ACC112 (cell line): ENCODE measurements at regions not wholly inside any gene's neighbourhood (a gene's known extent, or its start where the extent isn't known, plus 50 kb on each side); places are given as distances from the start of the nearest gene placed in this dataset.

Experiments
- H2AFZ ChIP-seq: fragments of 200-600 bp; sonication (generic); one replicate; pipeline ENCODE4 v1.6.0; 2017; ENCODE audit warnings: antibody characterized with exemption, low read length; ENCODE audit not compliant: unreplicated experiment
- H3K27ac ChIP-seq: fragments of 200-600 bp; sonication (generic); 2 replicates; pipeline ENCODE4 v1.5.1; 2014; ENCODE audit warnings: low read depth, mild to moderate bottlenecking, antibody characterized with exemption, low read length, moderate library complexity
- H3K27me3 ChIP-seq: fragments of 200-600 bp; sonication (generic); 2 replicates; pipeline ENCODE4 v1.6.1; 2014; ENCODE audit warnings: mild to moderate bottlenecking, antibody characterized with exemption, low read length, moderate library complexity, mixed read lengths; ENCODE audit not compliant: insufficient read depth
- H3K36me3 ChIP-seq: fragments of 200-600 bp; sonication (generic); 2 replicates; pipeline ENCODE4 v1.6.1; 2016; ENCODE audit warnings: mild to moderate bottlenecking, antibody characterized with exemption, low read length, moderate library complexity, mixed read lengths; ENCODE audit not compliant: insufficient read depth
- H3K4me1 ChIP-seq: fragments of 200-600 bp; sonication (generic); one replicate; pipeline ENCODE4 v1.6.1; 2016; ENCODE audit warnings: low read length, mixed read lengths; ENCODE audit not compliant: insufficient read depth, unreplicated experiment, control insufficient read depth
- H3K4me3 ChIP-seq: fragments of 200-600 bp; sonication (generic); 2 replicates; pipeline ENCODE4 v1.5.1; 2014; ENCODE audit warnings: mild to moderate bottlenecking, low read depth, low read length
- H3K79me2 ChIP-seq: fragments of 200-600 bp; sonication (generic); one replicate; pipeline ENCODE4 v1.6.0; 2016; ENCODE audit warnings: low read length; ENCODE audit not compliant: control insufficient read depth, unreplicated experiment, insufficient read depth

DNA sequence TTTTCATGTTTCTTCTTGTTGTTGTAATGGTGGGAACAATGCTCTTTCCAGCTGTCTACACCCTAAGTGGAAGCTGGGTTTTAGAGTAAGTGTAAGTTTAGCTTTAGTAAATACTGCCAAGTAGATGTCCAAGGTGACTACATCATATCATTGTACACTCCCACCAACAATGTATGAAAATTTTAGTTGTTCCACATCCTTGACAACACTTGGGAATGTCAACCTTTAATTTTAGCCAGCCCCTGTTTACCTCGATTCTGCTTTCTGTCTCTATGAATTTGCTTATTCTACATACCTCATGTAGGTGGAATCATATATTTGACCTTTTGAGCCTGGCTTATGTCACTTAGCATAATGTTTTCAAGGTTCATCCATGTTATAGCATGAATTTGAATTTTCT, 93.0 kb downstream of the MTPAP start:
- H3K4me3 ChIP-seq = no peak overlapping the region

DNA sequence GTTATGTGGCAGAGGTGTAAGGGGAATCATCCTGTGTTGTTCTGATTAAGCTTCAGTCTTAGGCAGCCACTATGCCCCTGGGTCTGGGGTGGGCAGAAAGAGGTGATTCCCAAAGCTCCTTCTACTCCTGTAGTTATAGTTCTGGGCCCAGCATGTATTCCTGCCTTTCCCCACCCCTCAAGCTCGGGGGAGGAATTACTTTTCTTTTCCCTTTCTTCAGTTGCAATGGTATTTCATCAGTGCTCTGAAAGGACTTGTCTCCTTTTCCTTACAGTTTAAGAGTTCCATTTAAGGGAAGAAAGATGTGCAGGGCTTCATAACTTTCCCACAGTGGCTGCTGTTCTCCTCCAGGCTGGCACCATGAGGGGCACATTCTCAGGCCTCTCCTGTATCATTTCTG, 94.2 kb downstream of the MTPAP start:
- Histone ChIP-seq H3K79me2 (no peaks in the 10 kb centered on the region), H2AFZ (no peak overlapping the region), H3K4me1 (no peaks in the 10 kb centered on the region), H3K4me3 (no peak overlapping the region), H3K27me3 (peaks cover 7% of the 10 kb centered on the region; the same call in 1 of the 2 replicates), H3K36me3 (no peaks in the 10 kb centered on the region), H3K27ac (no peak overlapping the region)

More for the DNA sequence above, 93.0 kb downstream of the MTPAP start:
- Histone ChIP-seq H3K27me3 (peaks cover 7% of the 10 kb centered on the region; the same call in 1 of the 2 replicates), H3K36me3 (no peaks in the 10 kb centered on the region), H3K79me2 (no peaks in the 10 kb centered on the region), H3K27ac (no peak overlapping the region), H2AFZ (no peak overlapping the region), H3K4me1 (no peaks in the 10 kb centered on the region)

DNA sequence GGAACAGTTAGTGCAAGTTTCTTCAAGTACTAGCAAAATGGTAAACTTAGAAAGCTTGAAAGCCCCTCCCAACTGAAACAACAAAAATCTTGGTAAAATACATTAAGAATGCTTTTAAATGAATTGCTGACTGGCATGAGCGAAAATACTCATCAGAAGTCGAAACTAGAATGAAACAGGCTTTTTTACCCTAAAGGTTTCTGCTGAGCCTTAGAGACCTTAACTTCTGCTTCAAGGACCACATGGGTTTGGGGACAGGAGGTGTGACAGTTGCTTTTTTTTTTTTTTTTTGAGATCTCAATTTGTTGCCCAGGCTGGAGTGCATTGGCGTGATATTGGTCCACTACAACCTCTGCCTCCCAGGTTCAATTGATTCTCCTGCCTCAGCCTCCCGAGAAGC, 100.3 kb downstream of the MTPAP start:
- Histone ChIP-seq H3K4me1 (no peaks in the 10 kb centered on the region), H3K27ac (no peak overlapping the region), H3K36me3 (no peaks in the 10 kb centered on the region), H3K4me3 (no peak overlapping the region), H2AFZ (no peak overlapping the region), H3K27me3 (no peaks in the 10 kb centered on the region), H3K79me2 (no peaks in the 10 kb centered on the region)

DNA sequence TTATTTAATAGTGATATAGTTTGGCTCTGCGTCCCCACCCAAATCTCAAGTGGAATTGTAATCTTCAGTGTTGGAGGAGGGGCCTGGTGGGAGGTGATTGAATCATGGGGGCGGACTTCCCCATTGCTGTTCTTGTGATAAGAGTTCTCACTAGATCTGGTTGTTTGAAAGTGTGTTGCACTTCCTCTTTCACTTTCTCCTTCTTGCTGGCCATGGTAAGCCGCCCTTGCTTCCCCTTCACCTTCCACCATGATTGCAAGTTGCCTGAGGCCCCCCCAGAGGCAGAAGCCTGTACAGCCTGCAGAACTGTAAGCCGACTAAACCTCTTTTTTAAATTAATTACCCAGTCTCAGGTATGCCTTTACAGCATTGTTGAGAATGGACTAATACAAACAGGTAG, 101.4 kb downstream of the MTPAP start:
- Histone ChIP-seq H3K4me3 (no peak overlapping the region), H3K27ac (no peak overlapping the region), H3K36me3 (no peaks in the 10 kb centered on the region), H3K4me1 (no peaks in the 10 kb centered on the region), H2AFZ (no peak overlapping the region), H3K79me2 (no peaks in the 10 kb centered on the region), H3K27me3 (no peaks in the 10 kb centered on the region)

DNA sequence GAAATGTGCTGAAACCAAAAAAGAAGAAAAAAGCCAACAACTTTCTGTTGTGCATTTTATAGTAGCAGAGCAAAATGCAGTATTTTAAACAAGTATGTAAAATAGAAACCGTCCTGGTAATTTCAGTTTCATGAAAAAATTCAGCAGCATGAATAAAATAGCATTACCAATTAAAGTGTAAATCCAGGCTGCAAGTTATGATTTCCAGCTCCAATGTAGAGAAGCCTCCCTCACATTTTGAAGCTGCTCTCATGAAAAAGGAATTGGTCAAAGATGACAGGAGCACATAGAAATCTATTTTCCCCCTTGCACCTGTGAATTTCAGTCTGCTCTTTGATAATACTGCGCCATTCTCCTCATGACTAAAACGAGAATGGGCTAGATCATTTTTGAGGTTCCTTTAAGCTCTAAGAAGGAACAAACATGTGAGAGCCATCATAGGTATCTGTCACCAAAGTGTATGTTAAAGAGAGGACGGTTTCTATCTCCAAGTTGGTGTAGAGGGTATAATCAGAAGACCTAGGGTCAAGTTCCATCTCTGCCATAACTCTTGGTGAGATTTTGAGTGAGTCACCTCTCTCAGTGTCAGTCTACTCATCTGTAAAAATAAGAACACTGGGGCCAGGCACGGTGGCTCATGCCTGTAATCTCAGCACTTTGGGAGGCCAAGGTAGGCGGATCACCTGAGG, 107.5 kb downstream of the MTPAP start:
- Histone ChIP-seq H3K36me3 (no peaks in the 10 kb centered on the region), H3K27ac (no peak overlapping the region), H3K27me3 (no peaks in the 10 kb centered on the region), H3K4me3 (no peak overlapping the region), H2AFZ (no peak overlapping the region), H3K4me1 (no peaks in the 10 kb centered on the region), H3K79me2 (no peaks in the 10 kb centered on the region)

DNA sequence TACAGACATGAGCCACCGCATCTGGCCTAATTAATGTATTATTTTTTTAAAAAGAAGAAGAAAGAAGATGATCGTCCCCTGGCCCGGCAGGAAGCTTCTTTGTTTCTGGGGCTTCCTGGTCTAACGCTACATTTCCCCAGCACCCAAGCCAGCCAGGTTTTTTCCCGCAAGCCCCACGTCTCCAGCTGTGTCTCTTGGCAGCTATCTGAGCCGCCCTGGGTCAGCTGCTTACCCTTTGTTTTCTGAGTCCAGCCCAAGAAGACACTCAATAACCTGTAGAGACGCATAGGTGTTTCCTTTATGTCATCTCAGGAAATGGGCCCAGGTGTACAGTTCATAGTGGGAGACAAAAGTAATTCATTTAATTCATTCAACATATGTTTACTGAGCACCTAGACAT, 110.2 kb downstream of the MTPAP start:
- H2AFZ ChIP-seq = no peak overlapping the region
- no peaks in the 10 kb centered on the region for H3K79me2 ChIP-seq
- H3K36me3 ChIP-seq = no peaks in the 10 kb centered on the region
- no peak overlapping the region for H3K4me3 ChIP-seq
- no peak overlapping the region for H3K27ac ChIP-seq
- no peaks in the 10 kb centered on the region for H3K27me3 ChIP-seq
- H3K4me1 ChIP-seq = no peaks in the 10 kb centered on the region

DNA sequence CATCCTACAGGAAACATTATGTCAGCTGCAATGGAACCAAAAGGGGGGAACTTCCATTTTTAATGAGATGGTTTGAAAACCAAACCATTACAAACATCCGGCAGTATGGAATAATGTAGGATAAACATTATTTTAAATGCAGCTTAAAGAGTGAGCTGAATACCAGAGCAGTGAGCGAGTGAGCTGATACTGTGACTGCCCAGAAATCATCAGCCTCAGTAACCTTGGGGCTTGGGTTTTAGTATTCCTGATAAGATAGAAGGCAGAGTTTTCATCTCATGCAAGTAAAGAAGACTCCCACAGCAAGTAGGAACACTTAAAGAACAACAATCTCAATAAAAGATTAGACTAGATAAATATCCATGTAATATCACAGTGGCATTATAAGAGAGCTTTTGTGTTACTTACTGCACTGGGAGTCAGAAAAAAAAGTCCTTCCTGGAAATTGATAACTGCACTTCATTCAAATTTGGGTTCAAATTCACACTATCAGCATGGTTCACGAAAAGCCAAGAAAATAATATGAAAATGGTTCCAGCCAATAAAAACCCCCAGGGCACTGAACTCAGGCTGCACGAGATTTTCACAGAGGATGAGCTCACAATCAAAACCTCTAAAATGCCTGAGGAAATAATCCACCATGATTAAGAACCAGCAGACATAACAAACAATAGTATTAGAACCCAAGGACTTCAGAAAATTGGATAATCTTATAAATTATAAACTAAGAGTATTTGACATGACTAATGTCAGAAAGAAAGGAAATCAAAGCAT, 115.7 kb downstream of the MTPAP start:
- Histone ChIP-seq H2AFZ (no peak overlapping the region), H3K4me3 (no peak overlapping the region)

DNA sequence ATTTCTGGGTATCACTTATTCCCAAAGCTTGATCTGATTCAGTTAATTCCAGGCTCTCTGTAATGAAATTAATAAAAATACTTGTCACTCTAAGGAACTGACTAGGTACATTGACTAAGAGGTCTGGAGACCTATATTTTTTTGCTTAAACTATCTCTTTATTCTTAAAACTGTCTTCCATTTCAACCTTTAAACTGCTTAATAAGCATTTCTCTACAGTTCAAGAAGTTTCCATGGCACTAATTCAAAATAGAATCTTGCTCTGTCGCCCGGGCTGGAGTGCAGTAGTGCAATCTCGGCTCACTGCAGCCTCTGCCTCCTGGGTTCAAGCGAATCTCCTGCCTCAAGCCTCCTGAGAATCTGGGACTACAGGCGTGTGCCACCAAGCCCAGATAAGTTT, 117.4 kb downstream of the MTPAP start:
- Histone ChIP-seq H3K4me3 (no peak overlapping the region), H3K27ac (no peak overlapping the region), H3K4me1 (peaks cover 21% of the 10 kb centered on the region), H3K36me3 (no peaks in the 10 kb centered on the region), H3K27me3 (no peaks in the 10 kb centered on the region), H3K79me2 (no peaks in the 10 kb centered on the region), H2AFZ (no peak overlapping the region)

More for the DNA sequence above, 115.7 kb downstream of the MTPAP start:
- H3K36me3 ChIP-seq = no peaks in the 10 kb centered on the region
- no peak overlapping the region for H3K27ac ChIP-seq
- peaks cover 9% of the 10 kb centered on the region for H3K4me1 ChIP-seq
- no peaks in the 10 kb centered on the region for H3K27me3 ChIP-seq
- H3K79me2 ChIP-seq = no peaks in the 10 kb centered on the region

DNA sequence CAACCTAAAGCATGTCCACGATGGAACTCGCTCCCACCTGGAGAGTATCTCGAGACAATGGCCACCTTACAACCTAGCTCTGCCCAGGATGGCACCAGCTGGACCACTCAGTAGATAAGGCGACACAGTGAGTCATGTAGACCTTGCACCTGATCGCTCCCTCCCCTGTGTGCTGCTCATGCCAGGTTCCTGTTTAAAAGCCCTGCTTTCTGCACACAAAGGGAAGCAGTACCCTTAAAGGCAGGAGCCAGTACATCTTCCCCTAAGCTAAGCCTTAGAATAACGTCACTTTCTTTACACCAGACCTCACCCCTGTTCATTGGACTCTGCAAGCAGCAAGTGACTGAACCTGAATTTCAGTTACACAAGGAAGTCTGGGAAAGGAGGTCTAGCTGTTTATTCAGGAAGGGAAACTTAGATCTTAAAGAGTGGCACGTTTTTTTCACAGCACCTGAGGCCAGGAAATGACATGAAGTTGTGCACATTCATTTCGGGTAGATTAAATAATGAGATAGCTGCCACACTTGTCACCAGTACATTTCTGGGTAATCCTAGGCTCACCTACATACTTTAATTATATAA, 117.9 kb downstream of the MTPAP start:
- Histone ChIP-seq H2AFZ (no peak overlapping the region), H3K27me3 (no peaks in the 10 kb centered on the region), H3K27ac (no peak overlapping the region)

DNA sequence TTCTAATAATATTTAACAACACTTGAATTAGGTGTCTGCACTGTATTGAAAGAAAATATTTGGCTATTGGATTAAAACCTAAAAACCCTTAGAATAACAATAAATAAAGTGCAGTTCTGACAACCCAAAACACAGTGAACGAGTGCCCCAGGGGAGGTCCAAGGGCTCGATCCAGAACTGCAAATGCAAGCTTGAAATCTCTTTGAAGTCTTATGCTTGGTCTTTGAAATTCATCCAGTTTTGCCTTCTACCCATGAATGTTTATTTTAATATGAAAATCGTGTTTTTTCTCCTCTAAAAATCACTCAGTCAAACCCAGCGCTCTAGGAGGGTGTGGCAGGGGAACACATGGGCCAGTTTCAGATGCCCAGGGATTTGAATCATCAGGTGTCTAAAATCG, 119.5 kb downstream of the MTPAP start:
- Histone ChIP-seq H3K27me3 (no peaks in the 10 kb centered on the region), H3K79me2 (no peaks in the 10 kb centered on the region)

More for the DNA sequence above, 117.9 kb downstream of the MTPAP start:
- Histone ChIP-seq H3K4me3 (no peak overlapping the region), H3K36me3 (no peaks in the 10 kb centered on the region), H3K79me2 (no peaks in the 10 kb centered on the region), H3K4me1 (peaks cover 21% of the 10 kb centered on the region)

More for the DNA sequence above, 119.5 kb downstream of the MTPAP start:
- H3K27ac ChIP-seq = no peak overlapping the region
- H2AFZ ChIP-seq = no peak overlapping the region
- H3K4me3 ChIP-seq = no peak overlapping the region
- H3K4me1 ChIP-seq = peaks cover 21% of the 10 kb centered on the region
- no peaks in the 10 kb centered on the region for H3K36me3 ChIP-seq
